ENCODE measurements at regions not wholly inside any gene's neighbourhood (a gene's known extent, or its start where the extent isn't known, plus 50 kb on each side); places are given as distances from the start of the nearest gene placed in this dataset.

DNA sequence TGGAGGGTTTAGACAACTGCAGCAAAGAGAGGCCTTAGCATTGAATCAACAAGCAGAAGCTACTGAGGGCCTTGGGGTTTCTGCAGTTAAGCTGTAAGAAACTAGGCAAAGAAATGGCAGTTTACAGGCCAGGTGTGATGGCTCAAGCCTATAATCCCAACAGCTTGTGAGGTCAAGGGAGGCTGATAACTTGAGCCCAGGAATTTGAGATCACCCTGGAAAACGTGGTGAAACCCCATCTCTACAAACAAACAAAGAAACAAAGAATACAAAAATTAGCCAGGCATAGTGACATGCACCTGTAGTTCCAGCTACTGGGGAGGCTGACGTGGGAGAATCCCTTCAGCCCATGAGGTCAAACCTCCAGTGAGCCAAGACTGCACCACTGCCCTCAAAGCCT lies 421.6 kb upstream of the CHST9 start:
- no peak for TF ChIP-seq POLR2AphosphoS5 (IDR thresholded peaks at IDR 0.05; ENCODE audit: low read depth, low read length)
- TF ChIP-seq, protein P1, sequence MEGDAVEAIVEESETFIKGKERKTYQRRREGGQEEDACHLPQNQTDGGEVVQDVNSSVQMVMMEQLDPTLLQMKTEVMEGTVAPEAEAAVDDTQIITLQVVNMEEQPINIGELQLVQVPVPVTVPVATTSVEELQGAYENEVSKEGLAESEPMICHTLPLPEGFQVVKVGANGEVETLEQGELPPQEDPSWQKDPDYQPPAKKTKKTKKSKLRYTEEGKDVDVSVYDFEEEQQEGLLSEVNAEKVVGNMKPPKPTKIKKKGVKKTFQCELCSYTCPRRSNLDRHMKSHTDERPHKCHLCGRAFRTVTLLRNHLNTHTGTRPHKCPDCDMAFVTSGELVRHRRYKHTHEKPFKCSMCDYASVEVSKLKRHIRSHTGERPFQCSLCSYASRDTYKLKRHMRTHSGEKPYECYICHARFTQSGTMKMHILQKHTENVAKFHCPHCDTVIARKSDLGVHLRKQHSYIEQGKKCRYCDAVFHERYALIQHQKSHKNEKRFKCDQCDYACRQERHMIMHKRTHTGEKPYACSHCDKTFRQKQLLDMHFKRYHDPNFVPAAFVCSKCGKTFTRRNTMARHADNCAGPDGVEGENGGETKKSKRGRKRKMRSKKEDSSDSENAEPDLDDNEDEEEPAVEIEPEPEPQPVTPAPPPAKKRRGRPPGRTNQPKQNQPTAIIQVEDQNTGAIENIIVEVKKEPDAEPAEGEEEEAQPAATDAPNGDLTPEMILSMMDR (IDR thresholded peaks at IDR 0.05) = no peak
- no peak for TF ChIP-seq SIN3A (IDR thresholded peaks at IDR 0.05; ENCODE audit: borderline replicate concordance, insufficient read depth, low read depth, low read length)

All from Panc1 (cell line).